Keratinocyte (primary cell): ENCODE measurements at regions not wholly inside any gene's neighbourhood (a gene's known extent, or its start where the extent isn't known, plus 50 kb on each side); places are given as distances from the start of the nearest gene placed in this dataset.

Experiments
- DNase-seq: peaks from one replicate; pipeline ENCODE4 v3.0.0-alpha.2; 2011; ENCODE audit warnings: low read depth, missing footprints, low spot score
- FAIRE-seq: peaks from 2 replicates; lab custom pipeline; 2011; peaks lifted over from hg19 to GRCh38; lab: Jason Lieb, UNC
- H2AFZ ChIP-seq: 2 replicates; pipeline ENCODE4 v1.6.0; 2012; ENCODE audit warnings: low read length, control low read depth, inconsistent platforms; ENCODE audit not compliant: control insufficient read depth
- H3K27ac ChIP-seq: 2 replicates; pipeline ENCODE4 v1.5.1; 2011; ENCODE audit warnings: low read length; ENCODE audit not compliant: control insufficient read depth, insufficient read depth
- H3K27me3 ChIP-seq: 3 replicates; pipeline ENCODE4 v1.6.0; 2011; ENCODE audit warnings: low read length; ENCODE audit not compliant: control insufficient read depth, insufficient read depth; ENCODE audit errors: extremely low read depth
- H3K36me3 ChIP-seq, 2 experiments: 2 replicates in 1 of 2; 3 replicates in 1 of 2; pipeline ENCODE4 v1.5.1; 2011; ENCODE audit warnings: low read length in 2 of 2, mild to moderate bottlenecking in 1 of 2; ENCODE audit not compliant: control insufficient read depth in 2 of 2, insufficient read depth in 2 of 2; ENCODE audit errors: extremely low read depth in 1 of 2
- H3K4me1 ChIP-seq: 3 replicates; pipeline ENCODE4 v1.5.1; 2011; ENCODE audit warnings: low read length; ENCODE audit not compliant: control insufficient read depth, insufficient read depth; ENCODE audit errors: extremely low read depth
- H3K4me2 ChIP-seq: 3 replicates; pipeline ENCODE4 v1.6.0; 2011; ENCODE audit warnings: low read depth, low read length; ENCODE audit not compliant: control insufficient read depth, insufficient read depth; ENCODE audit errors: extremely low read depth
- H3K4me3 ChIP-seq, 3 experiments: fragments of 200-600 bp in 1 of 3; sonication (generic) in 1 of 3; 2 replicates in 2 of 3; 3 replicates in 1 of 3; pipeline ENCODE4 v1.5.1; 2011 to 2016; ENCODE audit warnings: low read length in 3 of 3, mild to moderate bottlenecking in 3 of 3, control low read depth in 2 of 3, inconsistent platforms in 1 of 3, low read depth in 1 of 3, mixed read lengths in 1 of 3, mixed run types in 1 of 3, moderate library complexity in 1 of 3; ENCODE audit not compliant: control insufficient read depth in 2 of 3, insufficient read depth in 2 of 3; ENCODE audit errors: extremely low read depth in 1 of 3
- H3K79me2 ChIP-seq: 2 replicates; pipeline ENCODE4 v1.6.0; 2012; ENCODE audit warnings: low read length; ENCODE audit not compliant: control insufficient read depth, insufficient read depth
- H3K9ac ChIP-seq: 3 replicates; pipeline ENCODE4 v1.6.0; 2011; ENCODE audit warnings: low read length; ENCODE audit not compliant: control insufficient read depth, insufficient read depth; ENCODE audit errors: extremely low read depth
- H3K9me1 ChIP-seq: 3 replicates; pipeline ENCODE4 v1.6.0; 2011; ENCODE audit warnings: low read length; ENCODE audit not compliant: control insufficient read depth, insufficient read depth; ENCODE audit errors: extremely low read depth
- H3K9me3 ChIP-seq: 2 replicates; pipeline ENCODE4 v1.5.1; 2012; ENCODE audit warnings: low read depth, low read length; ENCODE audit not compliant: control insufficient read depth
- H4K20me1 ChIP-seq: 3 replicates; pipeline ENCODE4 v1.6.0; 2011; ENCODE audit warnings: low read length; ENCODE audit not compliant: control insufficient read depth, insufficient read depth; ENCODE audit errors: extremely low read depth
- EZH2 ChIP-seq: IDR thresholded peaks from one replicate; pipeline ENCODE4 v1.6.1; 2012; ENCODE audit warnings: inconsistent platforms, mild to moderate bottlenecking, low read length, moderate library complexity
- dilution Hi-C: fragments of 300-500 bp; cut with MboI; formaldehyde crosslinking; loops from one replicate; pipeline ENCODE4 v1.7.0; 2020; ENCODE audit warnings: low sequenced_read_pairs; ENCODE audit not compliant: extremely low pct_ligation_motif_present
- TF ChIP-seq, protein P1 (sequence below), 3 experiments: IDR thresholded peaks in 1 of 3; conservative IDR thresholded peaks in 1 of 3; optimal IDR thresholded peaks in 1 of 3; 2 replicates in 2 of 3; 3 replicates in 1 of 3; pipeline versions ENCODE3 to v1.5.1; 2011; ENCODE audit warnings: low read length in 3 of 3, mild to moderate bottlenecking in 3 of 3, moderate library complexity in 2 of 3, control low read depth in 1 of 3, inconsistent platforms in 1 of 3; ENCODE audit not compliant: insufficient read depth in 2 of 3; ENCODE audit errors: extremely low read depth in 1 of 3

- peak; percentile 66 for TF ChIP-seq EZH2
- TF ChIP-seq, protein P1, sequence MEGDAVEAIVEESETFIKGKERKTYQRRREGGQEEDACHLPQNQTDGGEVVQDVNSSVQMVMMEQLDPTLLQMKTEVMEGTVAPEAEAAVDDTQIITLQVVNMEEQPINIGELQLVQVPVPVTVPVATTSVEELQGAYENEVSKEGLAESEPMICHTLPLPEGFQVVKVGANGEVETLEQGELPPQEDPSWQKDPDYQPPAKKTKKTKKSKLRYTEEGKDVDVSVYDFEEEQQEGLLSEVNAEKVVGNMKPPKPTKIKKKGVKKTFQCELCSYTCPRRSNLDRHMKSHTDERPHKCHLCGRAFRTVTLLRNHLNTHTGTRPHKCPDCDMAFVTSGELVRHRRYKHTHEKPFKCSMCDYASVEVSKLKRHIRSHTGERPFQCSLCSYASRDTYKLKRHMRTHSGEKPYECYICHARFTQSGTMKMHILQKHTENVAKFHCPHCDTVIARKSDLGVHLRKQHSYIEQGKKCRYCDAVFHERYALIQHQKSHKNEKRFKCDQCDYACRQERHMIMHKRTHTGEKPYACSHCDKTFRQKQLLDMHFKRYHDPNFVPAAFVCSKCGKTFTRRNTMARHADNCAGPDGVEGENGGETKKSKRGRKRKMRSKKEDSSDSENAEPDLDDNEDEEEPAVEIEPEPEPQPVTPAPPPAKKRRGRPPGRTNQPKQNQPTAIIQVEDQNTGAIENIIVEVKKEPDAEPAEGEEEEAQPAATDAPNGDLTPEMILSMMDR (optimal IDR thresholded peaks at IDR 0.05 in 1 of 3, IDR thresholded peaks at IDR 0.05 in 1 of 3, conservative IDR thresholded peaks at IDR 0.05 in 1 of 3; ENCODE audit: extremely low read depth in 1 of 3, insufficient read depth in 2 of 3, low read length in 3 of 3): no peak
- no peak for DNase-seq
- H3K79me2 ChIP-seq: no peaks in the 10 kb centered on the region
- no peak overlapping the region for H3K4me3 ChIP-seq
- dilution Hi-C loops: no loop called here
- H3K27ac ChIP-seq: no peak overlapping the region
- H3K36me3 ChIP-seq: no peaks in the 10 kb centered on the region
- no peak overlapping the region for H2AFZ ChIP-seq
- peak overlapping the region; percentile 70 for H3K4me2 ChIP-seq
- no peak for FAIRE-seq
- peaks cover 4% of the 10 kb centered on the region for H3K4me1 ChIP-seq
- H3K9ac ChIP-seq: no peak overlapping the region
- no peaks in the 10 kb centered on the region for H4K20me1 ChIP-seq
- no peaks in the 10 kb centered on the region for H3K9me3 ChIP-seq
- H3K9me1 ChIP-seq: no peaks in the 10 kb centered on the region
- peaks cover 57% of the 10 kb centered on the region for H3K27me3 ChIP-seq
Measured at GRCh38 chr21:38659936-38660332, 145.8 kb upstream of the ETS2 start.

DNA sequence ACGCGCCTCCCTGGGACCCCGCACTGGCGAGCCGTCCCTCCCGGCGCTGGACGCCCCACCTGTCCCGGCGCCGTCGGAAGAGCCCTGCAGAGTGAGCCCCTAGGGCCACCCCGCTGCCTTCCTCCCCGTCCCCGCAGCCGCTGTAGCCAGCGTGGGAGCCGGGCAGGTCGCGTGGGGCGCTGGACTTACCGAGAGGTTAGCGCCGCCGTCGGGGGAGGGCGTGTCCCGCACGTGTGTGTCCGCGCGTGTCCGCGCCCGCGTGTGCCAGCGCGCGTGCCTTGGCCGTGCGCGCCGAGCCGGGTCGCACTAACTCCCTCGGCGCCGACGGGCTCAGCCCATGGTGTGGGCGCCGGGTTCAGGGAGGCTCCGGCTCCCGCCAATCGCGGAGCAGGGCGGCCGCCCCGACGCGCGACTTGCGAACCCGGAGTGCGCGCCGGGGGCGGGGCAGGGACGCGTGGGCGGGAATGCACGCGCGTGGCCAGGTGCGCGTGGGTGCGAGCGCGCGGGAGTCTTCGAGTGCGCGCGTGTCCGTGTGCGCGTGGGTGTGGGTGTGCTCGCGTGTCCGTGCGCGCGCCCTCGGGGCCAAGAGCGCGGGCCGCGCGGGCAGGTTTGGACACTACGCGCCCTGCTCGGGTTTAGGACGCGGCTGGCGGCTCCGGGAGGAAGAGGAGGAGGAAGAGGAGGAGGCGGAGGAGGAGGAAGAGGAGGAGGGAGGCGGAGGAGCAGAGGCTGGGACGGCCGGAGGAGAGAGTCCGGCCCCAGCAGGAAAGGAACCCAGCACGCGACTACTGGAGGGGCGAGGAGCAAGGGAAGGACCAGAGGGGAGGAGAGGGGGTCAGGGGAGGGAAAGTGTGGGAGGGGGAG is 145.2 kb upstream of the ETS2 start:
- H3K79me2 ChIP-seq: no peaks in the 10 kb centered on the region
- no peaks in the 10 kb centered on the region for H3K9me3 ChIP-seq
- dilution Hi-C loops: no loop called here
- peak overlapping the region; percentile 70 for H3K4me2 ChIP-seq
- no peak overlapping the region for H3K9ac ChIP-seq
- H4K20me1 ChIP-seq: no peaks in the 10 kb centered on the region
- peaks cover 57% of the 10 kb centered on the region for H3K27me3 ChIP-seq
- no peaks in the 10 kb centered on the region for H3K36me3 ChIP-seq
- H3K27ac ChIP-seq: no peak overlapping the region
- H3K9me1 ChIP-seq: no peaks in the 10 kb centered on the region
- no peak for DNase-seq
- H3K4me3 ChIP-seq: peak overlapping the region; percentile 43 to 60 (median 54)
- TF ChIP-seq, protein P1 (optimal IDR thresholded peaks at IDR 0.05 in 1 of 3, IDR thresholded peaks at IDR 0.05 in 1 of 3, conservative IDR thresholded peaks at IDR 0.05 in 1 of 3; ENCODE audit: extremely low read depth in 1 of 3, insufficient read depth in 2 of 3, low read length in 3 of 3): no peak
- TF ChIP-seq EZH2: peak; percentile 48
- FAIRE-seq: no peak
- peaks cover 4% of the 10 kb centered on the region for H3K4me1 ChIP-seq
- H2AFZ ChIP-seq: peak overlapping the region; percentile 33
